Parathyroid adenoma (tissue), 2 donors: ENCODE measurements at regions not wholly inside any gene's neighbourhood (a gene's known extent, or its start where the extent isn't known, plus 50 kb on each side); places are given as distances from the start of the nearest gene placed in this dataset.

Experiments
- H2AFZ ChIP-seq: fragments of 300-600 bp; sonication (generic); one replicate; pipeline ENCODE4 v1.7.0; 2017; ENCODE audit warnings: antibody characterized with exemption, mild to moderate bottlenecking
- H3K27ac ChIP-seq: fragments of 300-600 bp; sonication (generic); one replicate; pipeline ENCODE4 v1.7.0; 2017
- H3K27me3 ChIP-seq: fragments of 300-600 bp; sonication (generic); one replicate; pipeline ENCODE4 v1.7.0; 2017; ENCODE audit warnings: low read length; ENCODE audit not compliant: control insufficient read depth, insufficient read depth
- H3K36me3 ChIP-seq: fragments of 300-600 bp; sonication (generic); one replicate; pipeline ENCODE4 v1.7.0; 2017; ENCODE audit warnings: low read length; ENCODE audit not compliant: control insufficient read depth, insufficient read depth
- H3K4me1 ChIP-seq: fragments of 300-600 bp; sonication (generic); one replicate; pipeline ENCODE4 v1.7.0; 2017; ENCODE audit warnings: control low read depth
- H3K4me2 ChIP-seq: fragments of 300-600 bp; sonication (generic); one replicate; pipeline ENCODE4 v1.7.0; 2017; ENCODE audit warnings: low read length
- H3K4me3 ChIP-seq: fragments of 300-600 bp; sonication (generic); one replicate; pipeline ENCODE4 v1.7.0; 2017; ENCODE audit warnings: low read depth, low read length
- H3K79me2 ChIP-seq: fragments of 300-600 bp; sonication (generic); one replicate; pipeline ENCODE4 v1.7.0; 2017; ENCODE audit warnings: control low read depth
- H3K9ac ChIP-seq: fragments of 300-600 bp; sonication (generic); one replicate; pipeline ENCODE4 v1.7.0; 2017; ENCODE audit warnings: mild to moderate bottlenecking
- H3K9me3 ChIP-seq: fragments of 300-600 bp; sonication (generic); one replicate; pipeline ENCODE4 v1.7.0; 2017; ENCODE audit warnings: low read length; ENCODE audit not compliant: control insufficient read depth
- CTCF ChIP-seq: fragments of 300-600 bp; sonication (generic); IDR thresholded peaks from one replicate; pipeline ENCODE4 v1.7.0; 2017; ENCODE audit warnings: antibody characterized with exemption, mild to moderate bottlenecking
- donor health status: primary hyperparathyroidism.

DNA sequence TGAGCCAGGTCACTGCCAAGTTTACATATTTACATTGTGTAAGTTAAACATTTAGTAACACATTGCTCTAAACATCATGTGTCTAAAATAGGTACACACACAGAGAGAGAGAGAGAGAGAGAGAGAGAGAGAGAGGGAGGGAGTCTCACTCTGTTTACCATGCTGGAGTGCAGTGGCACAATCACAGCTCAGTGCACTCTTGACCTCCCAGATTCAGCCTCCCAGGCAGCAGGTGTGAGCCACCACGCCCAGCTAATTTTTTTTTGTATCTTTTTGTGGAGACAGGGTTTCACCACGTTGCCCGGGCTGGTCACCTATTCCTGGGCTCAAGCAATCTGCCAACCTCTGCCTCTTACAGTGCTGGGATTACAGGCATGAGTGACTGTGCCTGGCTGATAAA lies 1045.3 kb downstream of the TLE1 start:
- H3K4me2 ChIP-seq: no peak overlapping the region
- H3K36me3 ChIP-seq: no peaks in the 10 kb centered on the region
- H3K4me3 ChIP-seq: no peak overlapping the region
- H3K9ac ChIP-seq: no peak overlapping the region
- no peaks in the 10 kb centered on the region for H3K9me3 ChIP-seq
- H2AFZ ChIP-seq: no peak overlapping the region
- H3K4me1 ChIP-seq: no peaks in the 10 kb centered on the region
- H3K27me3 ChIP-seq: no peaks in the 10 kb centered on the region
- TF ChIP-seq CTCF: no peak
- H3K27ac ChIP-seq: no peak overlapping the region
- H3K79me2 ChIP-seq: no peaks in the 10 kb centered on the region

DNA sequence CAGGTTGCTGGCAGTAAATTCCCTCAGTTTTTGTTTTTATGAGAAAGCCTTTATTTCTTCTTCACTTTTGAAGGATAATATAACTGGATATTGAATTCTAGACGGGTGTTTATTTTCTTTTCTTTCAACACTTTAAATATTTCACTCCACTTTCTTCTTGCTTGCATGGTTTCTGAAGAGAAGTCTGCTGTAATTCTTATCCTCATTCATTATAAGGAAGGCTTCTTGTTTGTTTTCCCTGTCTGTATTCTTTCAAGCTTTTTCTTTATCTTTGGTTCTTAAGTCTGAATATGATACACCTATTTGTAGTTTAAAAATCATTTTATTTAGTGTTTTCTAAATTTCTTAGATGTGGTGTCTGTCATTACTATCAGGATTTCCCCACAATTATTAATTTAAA lies 1054.3 kb downstream of the TLE1 start:
- H3K9me3 ChIP-seq: no peaks in the 10 kb centered on the region

GRCh38 chr9:80632041-80632440 lies 1057.3 kb downstream of the TLE1 start:
- H3K9ac ChIP-seq: no peak overlapping the region
- H3K4me1 ChIP-seq: no peaks in the 10 kb centered on the region
- no peak for TF ChIP-seq CTCF
- no peak overlapping the region for H3K4me2 ChIP-seq
- H3K79me2 ChIP-seq: no peaks in the 10 kb centered on the region
- H3K36me3 ChIP-seq: no peaks in the 10 kb centered on the region
- H3K4me3 ChIP-seq: no peak overlapping the region
- H2AFZ ChIP-seq: no peak overlapping the region
- no peak overlapping the region for H3K27ac ChIP-seq
- no peaks in the 10 kb centered on the region for H3K27me3 ChIP-seq
- no peaks in the 10 kb centered on the region for H3K9me3 ChIP-seq

More for the DNA sequence above, 1054.3 kb downstream of the TLE1 start:
- no peak for TF ChIP-seq CTCF
- Histone ChIP-seq H2AFZ (no peak overlapping the region), H3K36me3 (no peaks in the 10 kb centered on the region), H3K79me2 (no peaks in the 10 kb centered on the region), H3K27ac (no peak overlapping the region), H3K4me3 (no peak overlapping the region), H3K27me3 (no peaks in the 10 kb centered on the region), H3K4me2 (no peak overlapping the region), H3K9ac (no peak overlapping the region), H3K4me1 (no peaks in the 10 kb centered on the region)

DNA sequence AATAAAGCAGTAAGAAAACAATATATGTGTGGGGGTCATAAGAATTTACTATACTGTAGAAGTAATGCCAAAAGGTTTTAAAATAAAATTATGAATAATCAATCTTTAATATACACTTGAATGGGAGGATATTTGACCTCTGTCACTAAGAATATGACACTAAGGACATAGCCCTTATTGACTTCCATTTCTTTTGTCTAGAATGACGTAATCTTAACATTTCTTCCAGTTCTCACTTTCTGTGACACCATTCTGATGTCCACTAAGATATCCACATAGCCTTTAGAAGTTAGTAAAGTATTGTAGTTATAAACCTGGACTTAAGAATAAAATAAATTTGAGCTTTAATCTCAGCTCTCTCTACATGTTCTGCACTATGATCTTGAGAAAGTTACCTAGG lies 1050.7 kb downstream of the TLE4 start:
- Histone ChIP-seq H3K36me3 (no peaks in the 10 kb centered on the region), H3K4me3 (no peak overlapping the region), H3K27me3 (no peaks in the 10 kb centered on the region), H3K4me2 (no peak overlapping the region), H3K4me1 (no peaks in the 10 kb centered on the region), H3K9ac (no peak overlapping the region), H3K9me3 (no peaks in the 10 kb centered on the region), H2AFZ (no peak overlapping the region), H3K27ac (no peak overlapping the region), H3K79me2 (no peaks in the 10 kb centered on the region)
- TF ChIP-seq CTCF: no peak

- H3K79me2 ChIP-seq: no peaks in the 10 kb centered on the region
- H3K36me3 ChIP-seq: no peaks in the 10 kb centered on the region
- no peaks in the 10 kb centered on the region for H3K4me1 ChIP-seq
- no peaks in the 10 kb centered on the region for H3K9me3 ChIP-seq
- no peak overlapping the region for H3K4me3 ChIP-seq
- no peak overlapping the region for H2AFZ ChIP-seq
- H3K9ac ChIP-seq: no peak overlapping the region
- H3K27me3 ChIP-seq: no peaks in the 10 kb centered on the region
- no peak for TF ChIP-seq CTCF
- H3K27ac ChIP-seq: no peak overlapping the region
- no peak overlapping the region for H3K4me2 ChIP-seq
These were observed 1047.6 kb downstream of the TLE4 start for GRCh38 chr9:80619356-80619755.
